Ishikawa (cell line): ENCODE measurements at regions not wholly inside any gene's neighbourhood (a gene's known extent, or its start where the extent isn't known, plus 50 kb on each side); places are given as distances from the start of the nearest gene placed in this dataset.

Experiments
- CEBPB ChIP-seq: IDR thresholded peaks from 2 replicates; pipeline ENCODE4 v1.6.1; 2012
- CREB1 ChIP-seq: IDR thresholded peaks from 2 replicates; pipeline ENCODE4 v1.6.1; 2012; ENCODE audit warnings: low read depth
- EGR1 ChIP-seq: IDR thresholded peaks from 2 replicates; pipeline ENCODE4 v1.6.1; 2012
- EP300 ChIP-seq: IDR thresholded peaks from 2 replicates; pipeline ENCODE4 v1.6.1; 2012; ENCODE audit warnings: borderline replicate concordance
- FOXM1 ChIP-seq: IDR thresholded peaks from 2 replicates; pipeline ENCODE4 v1.6.1; 2012; ENCODE audit warnings: low read depth, borderline replicate concordance
- MAX ChIP-seq: IDR thresholded peaks from 2 replicates; pipeline ENCODE4 v1.6.1; 2012
- NFIC ChIP-seq: IDR thresholded peaks from 2 replicates; pipeline ENCODE4 v1.6.1; 2012
- RAD21 ChIP-seq: IDR thresholded peaks from 2 replicates; pipeline ENCODE4 v1.6.1; 2012; ENCODE audit warnings: low read depth
- REST ChIP-seq: IDR thresholded peaks from 2 replicates; pipeline ENCODE4 v1.6.1; 2012; ENCODE audit warnings: low read depth, mild to moderate bottlenecking
- TAF1 ChIP-seq: IDR thresholded peaks from 2 replicates; pipeline ENCODE4 v1.6.1; 2012; ENCODE audit warnings: low read depth, mild to moderate bottlenecking
- TCF12 ChIP-seq: IDR thresholded peaks from 2 replicates; pipeline ENCODE4 v1.6.1; 2012; ENCODE audit warnings: low read depth
- YY1 ChIP-seq: IDR thresholded peaks from 2 replicates; pipeline ENCODE4 v1.6.1; 2012; ENCODE audit warnings: low read depth
- ZBTB7A ChIP-seq: IDR thresholded peaks from 2 replicates; pipeline ENCODE4 v1.6.1; 2012; ENCODE audit warnings: low read depth

- TF ChIP-seq REST, result no peak
- no peak for TF ChIP-seq NFIC
- no peak for TF ChIP-seq CREB1
- TF ChIP-seq EP300, result no peak
- TF ChIP-seq RAD21, result no peak
- no peak for TF ChIP-seq MAX
- no peak for TF ChIP-seq FOXM1
- no peak for TF ChIP-seq YY1
- no peak for TF ChIP-seq TAF1
- TF ChIP-seq ZBTB7A, result no peak
- TF ChIP-seq EGR1, result no peak
- TF ChIP-seq TCF12, result no peak
- TF ChIP-seq CEBPB, result no peak
Measured at GRCh38 chr1:166327886-166328285, 161.1 kb upstream of the FAM78B start.
